Fibroblast of lung (primary cell): ENCODE measurements at regions not wholly inside any gene's neighbourhood (a gene's known extent, or its start where the extent isn't known, plus 50 kb on each side); places are given as distances from the start of the nearest gene placed in this dataset.

Experiments
- DNase-seq, 2 donors: peaks; one replicate each; pipeline versions ENCODE4 v3.0.0 to v3.0.0-alpha.2; 2010; ENCODE audit warnings: low read depth in 2 of 2
- H2AFZ ChIP-seq: 2 replicates; pipeline ENCODE4 v1.5.1; 2012; ENCODE audit warnings: low read length, control low read depth, inconsistent platforms
- H3K27ac ChIP-seq: 2 replicates; pipeline ENCODE4 v1.5.1; 2011; ENCODE audit warnings: low read length, control low read depth; ENCODE audit not compliant: insufficient read depth
- H3K27me3 ChIP-seq: 2 replicates; pipeline ENCODE4 v1.5.1; 2011; ENCODE audit warnings: mild to moderate bottlenecking, low read length; ENCODE audit not compliant: control insufficient read depth, insufficient read depth
- H3K36me3 ChIP-seq: 2 replicates; pipeline ENCODE4 v1.5.1; 2011; ENCODE audit warnings: low read length; ENCODE audit not compliant: control insufficient read depth, insufficient read depth
- H3K4me1 ChIP-seq: 2 replicates; pipeline ENCODE4 v1.5.1; 2011; ENCODE audit warnings: low read length; ENCODE audit not compliant: control insufficient read depth, insufficient read depth; ENCODE audit errors: extremely low read depth
- H3K4me2 ChIP-seq: 2 replicates; pipeline ENCODE4 v1.5.1; 2011; ENCODE audit warnings: low read length, control low read depth; ENCODE audit not compliant: insufficient read depth; ENCODE audit errors: extremely low read depth
- H3K4me3 ChIP-seq, 4 experiments: fragments of 200-600 bp in 1 of 4; sonication (generic) in 1 of 4; replicated peaks in 1 of 4; 2 replicates each; pipeline ENCODE4 v1.5.1; 2011 to 2016; ENCODE audit warnings: low read length in 4 of 4, low read depth in 3 of 4, mild to moderate bottlenecking in 3 of 4, control low read depth in 2 of 4, inconsistent platforms in 1 of 4, mixed read lengths in 1 of 4; ENCODE audit not compliant: insufficient read depth in 1 of 4; ENCODE audit errors: control extremely low read depth in 1 of 4
- H3K79me2 ChIP-seq: 2 replicates; pipeline ENCODE4 v1.5.1; 2012; ENCODE audit warnings: mild to moderate bottlenecking, low read length, inconsistent platforms; ENCODE audit not compliant: control insufficient read depth, insufficient read depth
- H3K9ac ChIP-seq: 2 replicates; pipeline ENCODE4 v1.5.1; 2011; ENCODE audit warnings: mild to moderate bottlenecking, low read length, control low read depth; ENCODE audit not compliant: insufficient read depth
- H3K9me3 ChIP-seq: 2 replicates; pipeline ENCODE4 v1.5.1; 2012; ENCODE audit warnings: low read depth, low read length; ENCODE audit not compliant: control insufficient read depth, insufficient read depth
- H4K20me1 ChIP-seq: 2 replicates; pipeline ENCODE4 v1.5.1; 2011; ENCODE audit warnings: low read length; ENCODE audit not compliant: control insufficient read depth, insufficient read depth; ENCODE audit errors: extremely low read depth
- CTCF ChIP-seq, 2 donors: IDR thresholded peaks in 1 of 2; conservative IDR thresholded peaks in 1 of 2; 1 replicate in 1 of 2; 2 replicates in 1 of 2; pipeline ENCODE4 v1.5.1; 2011 to 2012; ENCODE audit warnings: low read length in 2 of 2, control low read depth in 1 of 2, inconsistent platforms in 1 of 2, low read depth in 1 of 2, mild to moderate bottlenecking in 1 of 2
- EZH2 ChIP-seq: IDR thresholded peaks from 2 replicates; pipeline ENCODE4 v1.5.1; 2012; ENCODE audit warnings: low read length, control low read depth, mild to moderate bottlenecking; ENCODE audit errors: missing control alignments

GRCh38 chr3:21839176-21839575 lies 88.2 kb upstream of the ZNF385D start:
- Histone ChIP-seq H3K4me2 (no peak overlapping the region), H2AFZ (no peak overlapping the region), H4K20me1 (no peaks in the 10 kb centered on the region), H3K4me1 (no peaks in the 10 kb centered on the region), H3K27ac (no peak overlapping the region), H3K9me3 (no peaks in the 10 kb centered on the region), H3K4me3 (no peak overlapping the region), H3K36me3 (no peaks in the 10 kb centered on the region), H3K79me2 (no peaks in the 10 kb centered on the region), H3K9ac (no peak overlapping the region), H3K27me3 (no peaks in the 10 kb centered on the region)
- peak in 1 of 2 donors; percentile 75 for DNase-seq
- TF ChIP-seq EZH2 (no peak), CTCF (conservative IDR thresholded peaks at IDR 0.05 in 1 of 2, IDR thresholded peaks at IDR 0.05 in 1 of 2; ENCODE audit: low read depth in 1 of 2, low read length in 2 of 2) (no peak)

- H4K20me1 ChIP-seq: no peaks in the 10 kb centered on the region
- no peaks in the 10 kb centered on the region for H3K36me3 ChIP-seq
- H3K4me1 ChIP-seq: no peaks in the 10 kb centered on the region
- no peaks in the 10 kb centered on the region for H3K27me3 ChIP-seq
- H3K79me2 ChIP-seq: no peaks in the 10 kb centered on the region
- no peak overlapping the region for H3K9ac ChIP-seq
- TF ChIP-seq CTCF (conservative IDR thresholded peaks at IDR 0.05 in 1 of 2, IDR thresholded peaks at IDR 0.05 in 1 of 2; ENCODE audit: low read depth in 1 of 2, low read length in 2 of 2) (peak; percentile 52 to 57), EZH2 (no peak)
- no peak overlapping the region for H3K4me2 ChIP-seq
- H2AFZ ChIP-seq: no peak overlapping the region
- DNase-seq: peak; percentile 95 to 96
- H3K9me3 ChIP-seq: no peaks in the 10 kb centered on the region
- H3K4me3 ChIP-seq: no peak overlapping the region
- no peak overlapping the region for H3K27ac ChIP-seq
Measured at GRCh38 chr3:21839592-21839991, 88.6 kb upstream of the ZNF385D start.

DNA sequence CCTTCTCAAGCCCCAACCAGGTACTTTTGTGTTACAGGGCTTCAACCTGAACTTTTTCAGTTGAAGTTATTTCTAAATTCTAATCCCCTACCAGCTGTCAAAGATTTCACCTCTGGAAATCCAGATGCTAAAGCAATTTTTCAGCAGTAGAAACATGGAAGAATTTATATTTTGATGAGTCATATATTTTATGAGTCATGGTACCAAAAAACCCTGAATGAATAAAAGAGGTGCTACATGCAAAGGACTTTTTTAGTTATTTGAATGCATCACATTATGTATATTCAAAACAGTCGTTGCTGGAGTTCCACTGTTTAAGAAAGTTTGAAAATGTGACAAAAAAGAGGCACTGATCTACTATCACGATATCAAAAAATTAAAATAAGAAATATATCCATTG lies 96.0 kb upstream of the ZNF385D start:
- DNase-seq: peak; percentile 15 to 52
- Histone ChIP-seq H3K4me2 (no peak overlapping the region), H3K9ac (no peak overlapping the region), H3K36me3 (no peaks in the 10 kb centered on the region), H3K4me1 (no peaks in the 10 kb centered on the region), H3K27ac (no peak overlapping the region), H3K27me3 (no peaks in the 10 kb centered on the region), H4K20me1 (no peaks in the 10 kb centered on the region), H2AFZ (no peak overlapping the region), H3K4me3 (no peak overlapping the region), H3K79me2 (no peaks in the 10 kb centered on the region), H3K9me3 (no peaks in the 10 kb centered on the region)
- TF ChIP-seq EZH2: no peak
- TF ChIP-seq CTCF (conservative IDR thresholded peaks at IDR 0.05 in 1 of 2, IDR thresholded peaks at IDR 0.05 in 1 of 2; ENCODE audit: low read depth in 1 of 2, low read length in 2 of 2): no peak
